ENCODE measurements at regions not wholly inside any gene's neighbourhood (a gene's known extent, or its start where the extent isn't known, plus 50 kb on each side); places are given as distances from the start of the nearest gene placed in this dataset.

DNA sequence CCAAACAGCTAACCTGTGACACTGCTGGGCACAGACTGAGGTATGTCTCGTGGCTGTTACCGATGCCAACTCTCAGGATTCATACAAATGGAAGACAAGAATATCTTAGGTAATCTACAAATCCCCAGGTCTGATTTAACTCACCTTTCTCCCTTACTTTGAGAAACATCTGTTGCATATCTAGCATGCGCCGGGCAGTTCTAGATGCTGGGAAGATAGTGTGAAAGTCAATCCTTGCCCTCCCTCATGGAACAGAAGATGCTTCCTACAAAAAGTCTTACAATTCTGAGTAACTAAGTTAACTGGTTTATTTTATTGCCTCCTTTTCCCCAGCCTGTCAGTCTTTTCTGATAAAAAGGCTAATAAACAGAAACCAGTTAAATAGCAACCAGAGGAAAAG lies 212.2 kb upstream of the FAT1 start:
- DNase-seq (no peak), ATAC-seq (no peak)
- Histone ChIP-seq H3K9me3 (no peaks in the 10 kb centered on the region), H3K27ac (no peak overlapping the region), H3K4me3 (no peak overlapping the region), H3K4me1 (no peaks in the 10 kb centered on the region), H3K27me3 (ENCODE audit: insufficient read depth in 3 of 3, low read length in 2 of 3) (no peaks in the 10 kb centered on the region), H3K36me3 (ENCODE audit: insufficient read depth in 1 of 2, low read depth in 1 of 2) (no peaks in the 10 kb centered on the region)
- TF ChIP-seq, protein P1, sequence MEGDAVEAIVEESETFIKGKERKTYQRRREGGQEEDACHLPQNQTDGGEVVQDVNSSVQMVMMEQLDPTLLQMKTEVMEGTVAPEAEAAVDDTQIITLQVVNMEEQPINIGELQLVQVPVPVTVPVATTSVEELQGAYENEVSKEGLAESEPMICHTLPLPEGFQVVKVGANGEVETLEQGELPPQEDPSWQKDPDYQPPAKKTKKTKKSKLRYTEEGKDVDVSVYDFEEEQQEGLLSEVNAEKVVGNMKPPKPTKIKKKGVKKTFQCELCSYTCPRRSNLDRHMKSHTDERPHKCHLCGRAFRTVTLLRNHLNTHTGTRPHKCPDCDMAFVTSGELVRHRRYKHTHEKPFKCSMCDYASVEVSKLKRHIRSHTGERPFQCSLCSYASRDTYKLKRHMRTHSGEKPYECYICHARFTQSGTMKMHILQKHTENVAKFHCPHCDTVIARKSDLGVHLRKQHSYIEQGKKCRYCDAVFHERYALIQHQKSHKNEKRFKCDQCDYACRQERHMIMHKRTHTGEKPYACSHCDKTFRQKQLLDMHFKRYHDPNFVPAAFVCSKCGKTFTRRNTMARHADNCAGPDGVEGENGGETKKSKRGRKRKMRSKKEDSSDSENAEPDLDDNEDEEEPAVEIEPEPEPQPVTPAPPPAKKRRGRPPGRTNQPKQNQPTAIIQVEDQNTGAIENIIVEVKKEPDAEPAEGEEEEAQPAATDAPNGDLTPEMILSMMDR (IDR thresholded peaks at IDR 0.05): no peak
- intact Hi-C loops (cut with DNase I): no loop called here
- 92 to 97% (median 94%) methylated on average over 4 of the region's 4 CpGs for WGBS, 3 donors

DNA sequence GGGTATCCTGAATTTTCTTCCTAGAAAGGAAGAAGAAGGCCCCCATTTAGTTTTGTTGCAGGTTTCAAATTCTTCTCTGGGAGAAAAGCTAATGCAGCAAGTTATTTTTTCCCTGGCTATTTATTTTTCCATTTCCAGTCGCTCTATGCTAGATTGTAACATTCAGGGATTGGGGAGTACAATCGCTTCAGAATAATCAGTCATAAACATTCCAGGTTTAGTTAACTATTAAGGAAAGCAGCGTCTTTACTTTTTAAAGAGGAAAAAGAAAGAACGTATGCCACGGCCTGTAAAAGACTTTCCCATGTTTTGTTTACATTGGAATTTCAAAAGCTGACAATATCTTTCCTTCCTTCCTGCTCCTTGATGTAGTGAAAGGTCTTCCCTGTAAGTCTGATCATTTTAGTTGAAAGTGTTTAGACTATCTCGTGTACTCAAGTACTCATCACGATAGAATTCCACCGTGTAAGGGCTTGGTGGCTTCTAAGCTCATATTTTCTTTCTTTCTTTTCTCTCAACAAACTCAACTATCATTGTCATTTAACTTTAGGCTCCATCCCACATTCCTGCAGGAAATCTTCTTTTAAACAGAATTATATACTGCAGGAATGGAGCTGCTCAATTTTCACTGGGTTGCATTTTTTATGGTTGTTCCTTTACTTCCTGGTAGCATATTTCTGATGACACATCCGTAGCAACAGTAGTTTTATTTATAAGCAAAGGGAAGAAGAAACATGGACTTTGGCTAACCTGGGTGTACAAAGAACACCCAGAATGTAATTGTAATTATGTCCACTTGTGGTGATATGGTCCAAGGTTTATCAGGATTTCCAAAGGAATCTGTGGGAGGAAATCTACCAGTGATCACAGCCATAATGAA lies 213.1 kb upstream of the FAT1 start:
- H3K27ac ChIP-seq: no peak overlapping the region
- no peaks in the 10 kb centered on the region for H3K27me3 ChIP-seq (ENCODE audit: insufficient read depth in 3 of 3, low read length in 2 of 3)
- H3K4me3 ChIP-seq: no peak overlapping the region
- intact Hi-C loops (cut with DNase I): no loop called here
- H3K9me3 ChIP-seq: no peaks in the 10 kb centered on the region
- DNase-seq: no peak
- H3K36me3 ChIP-seq (ENCODE audit: insufficient read depth in 1 of 2, low read depth in 1 of 2): no peaks in the 10 kb centered on the region
- 53 to 60% (median 55%) methylated on average over 9 of the region's 9 CpGs for WGBS, 3 donors
- H3K4me1 ChIP-seq: no peaks in the 10 kb centered on the region
- TF ChIP-seq, protein P1 (IDR thresholded peaks at IDR 0.05): no peak
- ATAC-seq: no peak

DNA sequence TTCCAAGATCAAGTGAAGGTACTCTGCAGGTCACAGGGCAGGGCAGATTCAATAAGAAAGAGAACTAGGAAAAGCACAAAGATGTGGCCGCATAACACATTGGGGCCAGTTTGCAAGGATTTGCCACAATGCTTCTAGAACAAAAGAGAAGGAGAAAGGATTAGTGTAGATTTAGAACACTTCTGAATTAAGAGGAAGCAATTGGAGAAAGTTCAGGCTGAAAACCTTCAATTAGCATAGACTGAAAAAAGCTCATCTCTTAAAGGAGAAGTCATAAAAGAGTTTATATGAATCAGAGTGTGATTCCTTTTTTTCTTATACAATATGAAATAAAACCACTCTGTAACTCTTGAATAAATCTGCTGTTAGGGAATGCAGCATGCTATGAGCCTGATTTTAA lies 215.6 kb upstream of the FAT1 start:
- Histone ChIP-seq H3K27me3 (ENCODE audit: insufficient read depth in 3 of 3, low read length in 2 of 3) (no peaks in the 10 kb centered on the region), H3K4me1 (no peaks in the 10 kb centered on the region), H3K9me3 (no peaks in the 10 kb centered on the region), H3K27ac (no peak overlapping the region), H3K36me3 (ENCODE audit: insufficient read depth in 1 of 2, low read depth in 1 of 2) (no peaks in the 10 kb centered on the region), H3K4me3 (no peak overlapping the region)
- ATAC-seq (no peak), DNase-seq (no peak)
- 95% methylated on average over 1 of the region's 1 CpG for WGBS, 3 donors
- intact Hi-C loops (cut with DNase I): no loop called here
- TF ChIP-seq, protein P1 (IDR thresholded peaks at IDR 0.05): no peak

DNA sequence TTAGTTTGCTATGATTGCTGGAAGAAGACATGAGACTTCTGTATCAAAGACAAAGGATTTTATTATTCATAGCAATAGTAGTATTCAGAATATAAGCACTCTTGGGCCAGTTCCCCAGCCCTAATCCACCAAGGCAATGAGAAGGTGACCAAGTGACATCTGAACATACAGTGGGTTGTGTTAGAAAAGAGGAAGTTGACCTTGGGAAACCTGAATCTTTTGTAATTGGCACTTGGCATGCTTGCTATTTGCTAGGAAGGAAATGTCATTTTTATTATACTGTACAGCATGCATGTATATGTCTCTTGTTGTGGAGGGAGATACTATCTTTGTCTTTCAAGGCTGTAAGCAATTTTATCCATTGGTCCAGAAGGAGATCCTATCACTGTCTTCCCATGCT lies 216.1 kb upstream of the FAT1 start:
- no peaks in the 10 kb centered on the region for H3K27me3 ChIP-seq (ENCODE audit: insufficient read depth in 3 of 3, low read length in 2 of 3)
- intact Hi-C loops (cut with DNase I): no loop called here
- no peak for DNase-seq
- H3K9me3 ChIP-seq: no peaks in the 10 kb centered on the region
- TF ChIP-seq, protein P1 (IDR thresholded peaks at IDR 0.05): no peak
- ATAC-seq: no peak
- H3K4me3 ChIP-seq: no peak overlapping the region
- no peaks in the 10 kb centered on the region for H3K4me1 ChIP-seq
- H3K27ac ChIP-seq: no peak overlapping the region
- H3K36me3 ChIP-seq (ENCODE audit: insufficient read depth in 1 of 2, low read depth in 1 of 2): no peaks in the 10 kb centered on the region

DNA sequence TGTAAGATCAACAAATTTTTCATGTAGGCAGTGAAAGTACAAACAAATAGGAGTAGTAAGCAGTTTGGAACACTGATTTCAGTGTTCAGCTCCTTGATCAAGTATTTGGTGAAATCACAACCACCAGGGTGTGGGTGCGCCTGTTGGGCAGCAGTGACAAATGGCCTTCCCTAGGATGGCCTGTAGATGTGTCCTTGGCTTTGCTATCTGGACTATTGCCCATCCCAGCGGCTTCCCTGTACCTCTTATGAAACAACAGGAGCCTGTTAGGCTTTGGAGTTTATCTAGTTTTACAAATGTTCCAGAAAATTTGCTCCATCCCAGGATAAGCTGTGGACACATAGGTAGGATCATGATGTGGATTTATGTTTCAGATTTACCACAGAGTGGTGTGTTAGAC lies 216.8 kb upstream of the FAT1 start:
- intact Hi-C loops (cut with DNase I): no loop called here
- 60 to 64% (median 60%) methylated on average over 2 of the region's 2 CpGs for WGBS, 3 donors
- no peak for ATAC-seq

More for the DNA sequence above, 216.8 kb upstream of the FAT1 start:
- Histone ChIP-seq H3K4me1 (no peaks in the 10 kb centered on the region), H3K27me3 (ENCODE audit: insufficient read depth in 3 of 3, low read length in 2 of 3) (no peaks in the 10 kb centered on the region), H3K36me3 (ENCODE audit: insufficient read depth in 1 of 2, low read depth in 1 of 2) (no peaks in the 10 kb centered on the region), H3K9me3 (no peaks in the 10 kb centered on the region), H3K4me3 (no peak overlapping the region), H3K27ac (no peak overlapping the region)
- no peak for DNase-seq
- TF ChIP-seq, protein P1 (IDR thresholded peaks at IDR 0.05): no peak

Measured in psoas muscle (tissue), 7 donors.